AG09309 (cell line): ENCODE measurements at regions not wholly inside any gene's neighbourhood (a gene's known extent, or its start where the extent isn't known, plus 50 kb on each side); places are given as distances from the start of the nearest gene placed in this dataset.

Experiments used
- DNase-seq: peaks from one replicate; pipeline ENCODE4 v3.0.0-alpha.2; 2010; ENCODE audit warnings: low read depth
- H3K4me3 ChIP-seq: 2 replicates; pipeline ENCODE4 v1.5.1; 2011; ENCODE audit warnings: mild to moderate bottlenecking, low read depth, low read length, moderate library complexity; ENCODE audit not compliant: control insufficient read depth
- CTCF ChIP-seq: IDR thresholded peaks from 2 replicates; pipeline ENCODE4 v1.5.1; 2011; ENCODE audit warnings: mild to moderate bottlenecking, low read depth, low read length, inconsistent platforms; ENCODE audit not compliant: insufficient read depth, control insufficient read depth; ENCODE audit errors: missing control alignments

GRCh38 chr3:487614-488013 is 291.1 kb downstream of the CHL1 start:
- H3K4me3 ChIP-seq = no peak overlapping the region
- no peak for DNase-seq
- no peak for TF ChIP-seq CTCF

GRCh38 chr3:492586-493316 is 296.2 kb downstream of the CHL1 start:
- no peak for TF ChIP-seq CTCF
- no peak overlapping the region for H3K4me3 ChIP-seq
- DNase-seq = no peak

- H3K4me3 ChIP-seq = no peak overlapping the region
- no peak for TF ChIP-seq CTCF
- no peak for DNase-seq
Measured at GRCh38 chr3:494190-494589, 297.6 kb downstream of the CHL1 start.

- H3K4me3 ChIP-seq = no peak overlapping the region
- no peak for DNase-seq
- TF ChIP-seq CTCF = no peak
Measured at GRCh38 chr3:498487-498886, 301.9 kb downstream of the CHL1 start.

- no peak overlapping the region for H3K4me3 ChIP-seq
- TF ChIP-seq CTCF = no peak
- no peak for DNase-seq
Measured at GRCh38 chr3:499001-499761, 302.6 kb downstream of the CHL1 start.

- H3K4me3 ChIP-seq = no peak overlapping the region
- no peak for TF ChIP-seq CTCF
Measured at GRCh38 chr3:502486-502885, 305.9 kb downstream of the CHL1 start.

More at GRCh38 chr3:502486-502885, 305.9 kb downstream of the CHL1 start:
- DNase-seq = no peak
